DMS114 treated with DMSO at 0.1 percent for 48 hours (cell line): ENCODE measurements at regions not wholly inside any gene's neighbourhood (a gene's known extent, or its start where the extent isn't known, plus 50 kb on each side); places are given as distances from the start of the nearest gene placed in this dataset.

Source experiments
- DNase-seq: peaks from one replicate; lab custom pipeline; 2025; ENCODE audit not compliant: unreplicated experiment; lab: John Stamatoyannopoulos, UW

DNA sequence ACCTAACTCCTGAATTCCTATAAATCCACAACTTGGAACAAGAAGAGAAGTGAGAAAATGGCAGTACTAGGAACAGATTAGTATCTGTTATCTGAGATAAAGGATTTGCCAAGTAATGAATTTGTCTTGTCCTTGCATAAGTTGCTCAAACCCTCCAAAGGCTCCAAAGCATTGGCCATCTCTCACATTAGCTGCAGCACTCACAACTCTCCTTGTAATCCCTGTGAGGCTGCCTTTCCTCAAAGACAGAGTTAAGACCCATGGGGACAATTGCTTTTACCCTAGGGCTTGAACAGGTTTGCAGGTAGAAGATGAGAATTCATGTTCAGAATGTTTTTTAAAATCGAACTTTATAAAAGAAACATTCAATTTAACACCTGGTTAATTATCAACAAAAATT lies 1702.2 kb downstream of the EFNB2 start:
- no peak for DNase-seq

DNA sequence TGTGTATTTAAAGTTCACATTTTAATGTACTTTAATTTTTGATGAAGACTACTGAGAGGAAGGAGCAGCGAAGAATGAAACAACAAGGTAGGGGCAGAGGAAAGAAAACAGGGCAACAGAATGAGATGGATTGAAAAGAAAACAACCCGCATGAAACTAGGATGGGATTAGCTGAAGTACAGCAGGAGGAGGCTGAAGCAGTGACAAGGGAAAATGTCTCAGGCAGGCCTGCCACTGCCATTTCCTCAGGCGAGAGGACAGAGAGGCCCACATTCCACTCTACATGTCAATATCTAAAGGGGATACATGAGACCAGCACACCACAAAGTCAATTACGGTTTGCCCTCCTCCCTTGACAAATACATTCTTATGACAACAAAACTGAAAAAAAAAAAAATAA lies 1703.2 kb downstream of the EFNB2 start:
- no peak for DNase-seq

DNA sequence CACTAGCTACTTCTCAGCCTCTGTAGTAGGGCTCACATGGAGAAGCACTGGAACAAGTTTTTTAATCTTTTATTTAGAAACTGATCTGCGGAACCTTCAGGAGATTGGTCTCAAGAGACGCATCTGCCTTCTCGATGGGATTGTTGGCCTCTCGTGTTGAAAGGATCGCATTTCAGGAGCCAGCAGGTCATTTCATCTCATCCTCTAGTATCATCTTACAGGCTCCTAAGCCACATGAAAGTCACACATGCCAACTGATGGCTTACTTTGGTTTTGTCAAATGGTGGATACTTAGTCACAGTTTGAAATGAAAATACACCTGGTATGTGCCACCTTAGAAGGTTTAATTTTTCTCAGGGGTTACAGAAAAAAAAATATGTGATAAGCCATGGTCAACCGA lies 1703.6 kb downstream of the EFNB2 start:
- no peak for DNase-seq

DNA sequence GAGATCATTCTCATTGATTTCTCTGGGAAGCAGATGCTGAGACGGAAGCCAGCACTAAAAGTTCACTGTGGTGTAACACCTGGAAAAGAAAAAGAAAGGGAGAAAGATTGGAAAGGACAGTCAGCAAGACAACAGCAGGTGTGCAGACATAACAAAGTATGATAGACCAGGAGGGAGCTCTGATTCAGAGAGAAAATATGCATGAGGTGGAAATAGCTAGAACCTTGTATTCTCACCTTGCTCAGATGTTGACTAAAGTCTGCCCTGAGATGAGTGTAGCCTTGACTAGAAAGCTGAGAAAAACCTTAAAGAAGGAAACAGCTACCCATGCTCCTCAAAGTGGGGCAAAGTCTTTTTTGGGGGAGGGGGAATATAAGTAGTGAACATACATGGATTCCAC lies 1711.8 kb downstream of the EFNB2 start:
- DNase-seq, result no peak

DNA sequence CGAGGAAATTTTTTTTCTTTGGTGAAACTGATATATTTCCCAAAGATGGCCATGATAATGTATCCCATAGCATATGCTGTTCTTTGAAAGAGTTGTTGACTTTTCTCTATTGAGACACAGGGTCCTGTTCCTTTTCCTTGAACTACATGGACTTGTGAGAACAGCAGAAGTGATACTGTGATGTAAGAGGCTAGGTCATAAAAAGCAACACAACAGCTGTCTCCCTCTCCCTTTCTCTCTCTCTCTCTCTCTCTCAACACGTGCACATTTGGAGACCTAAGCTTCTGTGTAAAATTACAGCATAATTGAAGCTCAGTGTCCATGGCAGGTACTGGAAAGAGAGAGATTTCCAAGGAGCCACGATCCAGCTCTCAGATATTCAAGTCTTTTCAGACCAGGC lies 1712.4 kb downstream of the EFNB2 start:
- DNase-seq, result no peak

DNA sequence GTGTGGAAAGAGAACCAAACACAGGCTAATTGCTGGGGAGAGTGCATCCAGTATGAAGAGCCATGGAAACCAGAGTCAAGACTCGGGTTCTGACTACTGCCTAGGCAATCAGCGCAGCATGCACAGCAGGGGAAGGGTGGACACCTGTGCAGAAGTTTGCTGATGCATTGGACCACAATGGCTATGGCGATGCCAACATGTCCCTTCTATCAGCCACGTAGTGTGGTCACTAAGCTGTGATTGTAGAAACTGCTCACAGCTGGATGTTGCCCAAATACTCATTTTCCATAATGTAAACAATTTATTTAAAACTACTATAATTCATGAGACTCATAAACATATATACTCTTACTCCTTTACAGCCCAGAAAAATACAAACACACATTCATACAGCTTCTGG lies 1718.2 kb downstream of the EFNB2 start:
- no peak for DNase-seq

DNA sequence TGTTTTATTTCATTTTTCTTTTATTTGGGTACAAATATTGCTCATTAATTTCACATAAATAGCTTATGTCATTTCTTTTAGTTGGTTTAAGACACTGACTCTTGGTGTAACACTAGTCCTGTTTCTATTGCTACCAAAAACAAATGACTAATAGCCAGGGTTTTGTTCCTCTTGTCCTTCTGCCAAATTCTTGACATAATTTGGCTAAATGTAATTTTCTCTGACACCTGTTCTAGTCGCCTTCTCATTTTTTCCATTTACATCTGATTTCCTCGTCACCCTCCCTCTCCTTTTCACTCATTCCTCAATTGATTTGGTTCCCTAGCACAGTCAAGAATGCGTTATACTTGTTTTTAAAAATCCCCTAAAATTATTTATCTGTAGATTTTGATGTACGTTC lies 1718.7 kb downstream of the EFNB2 start:
- no peak for DNase-seq

DNA sequence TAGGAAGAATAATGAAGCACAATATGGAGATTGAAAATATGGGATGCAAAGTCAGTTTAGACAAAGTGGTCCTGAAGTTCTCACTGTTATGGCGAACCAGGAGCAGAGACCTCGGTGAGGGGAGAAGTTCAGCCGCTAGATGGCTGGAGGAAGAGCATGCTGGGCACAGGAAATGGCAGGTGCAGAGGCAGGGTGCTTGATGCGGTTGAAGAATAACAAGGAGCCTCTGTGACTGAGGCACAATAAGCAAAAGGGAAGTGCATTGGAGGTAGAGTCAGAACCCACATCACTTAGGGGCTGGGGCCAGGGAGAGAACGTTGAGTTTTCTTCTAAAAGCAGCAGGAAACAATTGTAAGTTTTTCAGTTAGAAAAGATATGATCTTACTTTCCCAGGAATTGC lies 1725.2 kb downstream of the EFNB2 start:
- no peak for DNase-seq

DNA sequence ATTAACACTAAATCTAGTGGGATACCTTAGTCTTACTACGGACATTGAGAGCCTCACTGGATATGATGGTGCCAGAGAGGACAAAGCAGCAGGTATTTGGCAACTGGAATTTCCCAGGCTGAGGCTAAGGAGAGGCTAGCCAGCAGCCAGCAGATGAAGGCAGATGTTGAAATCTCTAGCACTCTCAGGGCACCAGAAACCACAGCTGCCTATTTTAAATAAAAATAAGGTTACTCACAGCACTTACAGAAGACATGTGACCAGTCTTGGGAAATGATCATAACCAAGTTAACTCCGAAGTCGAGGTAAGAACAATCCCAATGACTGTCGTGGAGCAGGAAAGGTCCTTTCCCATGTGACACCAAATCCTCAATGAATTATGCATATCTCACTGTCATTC lies 1726.0 kb downstream of the EFNB2 start:
- DNase-seq, result no peak

DNA sequence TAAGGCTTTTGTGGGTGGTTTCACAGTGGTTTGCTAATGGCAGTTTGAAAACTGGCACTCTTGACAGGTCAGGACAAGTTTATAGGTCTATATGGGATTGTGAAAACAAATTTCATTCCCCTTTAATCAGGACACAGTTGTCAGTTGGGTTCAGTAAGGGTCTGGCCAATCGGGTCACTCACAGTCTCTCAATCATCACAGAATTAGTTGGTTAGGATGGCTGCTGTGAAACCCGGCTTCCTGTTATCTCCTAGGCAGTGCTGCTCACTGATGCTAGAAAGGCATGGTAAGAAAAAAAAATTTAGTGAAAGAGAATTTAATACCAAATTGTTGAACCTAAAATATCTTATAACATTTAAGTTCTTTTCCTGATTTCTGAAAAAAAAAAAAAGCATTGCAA lies 1730.1 kb downstream of the EFNB2 start:
- no peak for DNase-seq

DNA sequence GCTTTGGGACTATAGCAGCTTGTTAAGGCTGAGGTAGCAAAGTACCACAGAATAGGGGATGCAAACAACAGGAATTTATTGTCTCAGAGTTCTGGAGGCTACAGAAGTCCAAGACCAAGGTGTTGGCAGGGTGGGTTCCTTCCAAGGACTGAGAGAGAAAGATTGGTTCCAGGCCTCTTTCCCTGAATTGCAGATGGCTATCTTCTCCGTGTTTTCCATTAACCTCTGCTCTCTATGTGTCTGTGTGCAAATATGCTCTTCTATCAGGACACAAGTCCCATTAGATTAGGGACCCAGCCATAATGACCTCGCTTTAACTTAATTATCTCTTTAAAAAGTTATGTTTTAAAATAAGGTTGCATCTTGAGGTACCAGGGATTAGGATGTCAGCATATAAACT lies 1732.9 kb upstream of the SLC10A2 start:
- DNase-seq, result no peak

DNA sequence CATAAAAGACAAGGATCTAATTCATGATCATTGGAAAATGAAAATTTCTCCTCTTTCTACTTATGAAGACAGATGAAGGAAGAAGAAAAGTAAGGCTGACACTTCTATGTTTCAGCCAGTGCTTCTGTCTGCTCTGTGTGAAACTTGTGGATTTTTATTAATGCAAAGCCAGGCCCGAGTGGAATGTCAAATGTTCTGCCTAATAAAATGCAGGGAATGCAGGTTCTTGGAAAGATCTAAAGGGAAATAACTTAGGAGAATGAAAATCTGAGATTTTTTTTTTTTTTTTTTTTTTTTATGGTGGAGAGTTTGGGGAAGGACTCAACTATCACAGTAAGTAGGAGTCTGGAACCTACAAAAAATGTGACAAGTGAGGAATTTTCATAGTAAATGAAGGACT lies 1732.3 kb upstream of the SLC10A2 start:
- no peak for DNase-seq

DNA sequence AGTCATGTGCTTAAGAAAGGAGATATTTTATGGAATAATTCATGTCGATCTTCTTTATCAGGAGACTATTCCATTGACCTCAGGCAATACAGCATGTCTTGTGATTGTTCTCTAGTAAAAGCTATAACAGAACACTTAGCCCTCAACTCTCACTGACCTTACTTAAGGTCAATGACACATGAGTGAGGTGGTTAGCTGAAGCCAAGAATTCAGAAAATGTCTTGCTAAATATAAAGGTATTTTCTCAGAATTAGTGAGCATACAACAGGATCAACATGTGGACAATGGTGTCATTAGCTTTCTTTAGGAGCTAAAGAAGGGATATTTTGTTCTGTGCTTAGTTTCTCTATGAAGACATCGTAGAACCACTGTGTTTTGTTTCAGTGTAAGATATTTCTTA lies 1730.4 kb upstream of the SLC10A2 start:
- DNase-seq, result no peak

DNA sequence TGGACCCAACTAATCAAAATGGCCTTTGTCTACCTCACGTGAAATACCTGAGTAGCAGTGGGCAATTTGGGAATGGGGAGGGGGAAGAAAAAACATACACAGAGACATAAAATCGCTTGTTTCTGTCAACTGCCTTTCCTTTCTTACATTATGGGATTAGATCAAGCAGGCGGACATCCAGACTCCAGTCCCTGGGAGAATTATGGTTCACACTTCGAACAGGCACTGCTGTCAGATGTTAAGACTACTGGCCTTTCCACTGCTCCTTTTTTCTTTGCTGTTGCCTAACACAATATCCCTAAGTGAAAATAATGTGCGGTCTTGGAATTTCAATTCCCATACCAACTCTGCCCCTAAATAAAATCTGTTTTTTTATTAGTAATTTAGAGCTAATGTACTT lies 1719.7 kb upstream of the SLC10A2 start:
- DNase-seq, result no peak

DNA sequence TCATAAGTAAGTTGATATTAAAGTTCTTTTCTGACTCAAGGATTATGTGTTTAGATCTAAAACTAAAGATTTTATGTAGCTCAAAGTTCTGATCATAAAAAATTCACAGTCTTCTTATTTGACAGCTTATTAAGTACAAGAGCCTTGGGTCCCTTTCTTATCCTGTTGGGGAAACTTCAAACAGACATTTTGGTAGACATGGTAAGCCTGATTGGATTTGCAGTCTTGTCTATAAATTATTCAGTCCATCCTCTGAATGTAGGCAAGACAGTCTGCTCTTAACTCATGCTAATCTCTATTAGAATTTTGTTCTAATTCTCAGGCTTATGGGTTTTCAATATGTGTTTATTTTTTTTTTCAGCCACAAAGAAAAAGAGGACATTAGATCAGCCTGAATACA lies 1718.7 kb upstream of the SLC10A2 start:
- no peak for DNase-seq

DNA sequence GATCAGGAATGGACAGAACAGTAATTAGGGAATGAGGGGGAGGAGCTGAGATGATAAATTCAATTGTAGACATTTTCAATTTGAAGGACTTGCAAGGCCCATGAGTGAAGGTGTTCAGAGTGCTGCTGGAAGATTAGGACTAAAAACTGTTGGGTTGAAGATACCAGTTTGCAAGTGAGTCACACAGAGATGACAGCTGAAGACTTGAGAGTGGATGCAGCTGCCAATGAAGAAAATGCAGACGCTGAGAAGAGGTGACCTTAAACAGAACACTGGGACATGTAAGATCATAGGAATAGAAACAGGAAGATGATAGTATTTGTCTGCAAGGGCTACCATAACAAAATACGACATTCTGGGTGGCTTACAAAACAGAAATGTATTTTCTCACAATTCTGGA lies 1716.5 kb upstream of the SLC10A2 start:
- no peak for DNase-seq

DNA sequence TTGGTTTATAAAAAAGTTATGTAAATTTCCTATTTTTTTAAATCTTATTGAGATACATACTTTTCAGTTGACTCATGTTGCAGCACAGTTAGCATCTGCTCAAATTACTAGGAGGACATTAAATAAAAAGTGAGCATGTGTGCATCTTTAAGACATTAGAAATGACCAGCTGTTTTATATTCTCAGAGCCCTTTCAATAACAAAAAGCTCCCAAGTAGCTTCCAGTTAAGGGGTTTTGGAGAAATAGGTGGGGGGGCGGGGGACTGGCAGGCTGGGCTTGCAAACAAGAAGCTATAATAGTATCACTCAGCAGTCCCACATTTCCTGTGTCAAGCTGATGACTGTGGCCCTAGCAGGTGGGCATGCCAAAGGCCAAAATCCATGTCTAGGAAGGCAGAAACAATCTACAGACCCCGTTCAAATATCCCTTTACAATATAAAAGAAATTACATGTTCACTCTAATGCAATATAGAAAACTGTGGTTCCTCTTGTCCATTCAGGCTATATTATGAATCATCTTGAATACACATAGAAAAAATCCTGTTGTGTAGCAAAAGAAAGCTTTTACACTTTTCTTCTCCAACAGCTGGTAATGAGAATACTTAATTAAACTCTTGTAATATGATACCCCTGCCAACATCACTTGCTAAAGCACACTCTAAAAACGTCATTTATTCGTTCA lies 1713.2 kb upstream of the SLC10A2 start:
- DNase-seq, result no peak

DNA sequence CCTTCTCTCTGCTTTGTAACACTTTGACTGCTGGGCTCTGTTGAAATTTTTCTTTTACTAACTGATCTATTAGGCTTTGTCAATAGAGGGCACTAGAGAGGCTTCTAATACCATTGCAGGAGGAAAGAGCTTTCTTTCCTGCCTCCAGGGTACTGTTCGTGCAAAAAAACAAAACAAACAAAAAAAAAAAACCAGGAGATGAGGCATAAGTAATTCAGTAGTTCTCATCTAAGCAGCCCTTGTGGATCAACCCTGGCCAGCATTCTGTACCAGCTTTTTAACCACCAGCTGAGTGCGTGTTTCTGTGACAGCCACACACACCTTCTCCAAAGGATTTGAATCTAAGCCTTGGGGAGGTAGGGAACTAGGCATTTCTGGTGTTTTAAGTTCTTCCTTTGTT lies 1707.6 kb upstream of the SLC10A2 start:
- peak; percentile 47 for DNase-seq

DNA sequence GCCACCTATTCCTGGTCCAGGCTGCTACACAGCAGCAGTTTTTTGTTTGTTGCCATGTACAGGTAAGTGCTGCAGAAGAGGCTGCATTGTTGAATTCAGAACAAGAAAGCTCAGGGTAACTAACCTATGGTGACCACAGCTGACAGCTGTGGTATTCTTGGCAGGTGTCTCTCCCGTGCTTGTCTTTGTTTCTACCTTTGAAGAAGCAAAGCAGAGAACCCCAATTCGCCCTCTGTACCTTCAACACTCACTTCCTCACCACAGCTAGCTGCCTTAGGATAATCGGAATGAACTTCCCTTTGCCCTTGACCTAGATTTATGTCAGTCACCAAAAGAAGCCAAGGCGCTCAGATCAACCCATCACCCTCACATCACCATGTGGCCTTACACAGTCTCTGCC lies 1703.3 kb upstream of the SLC10A2 start:
- no peak for DNase-seq

DNA sequence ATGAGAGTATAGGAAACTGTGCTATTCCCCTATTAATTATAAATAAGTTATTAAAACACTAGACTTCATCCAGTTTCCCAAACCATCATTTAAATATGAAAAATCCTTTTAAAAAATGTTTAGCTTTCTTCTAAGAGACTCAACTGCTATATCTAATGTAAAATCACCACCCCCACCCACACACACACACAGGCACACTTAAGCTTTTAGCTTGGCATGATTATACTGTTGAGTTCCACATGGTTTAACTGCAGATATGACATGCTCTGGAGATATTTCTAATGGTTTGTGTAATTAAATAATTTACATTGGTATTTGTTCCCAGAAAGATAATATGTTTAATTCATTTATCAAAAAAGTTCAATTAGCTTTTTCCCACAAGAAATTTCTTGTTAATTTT lies 1700.1 kb upstream of the SLC10A2 start:
- no peak for DNase-seq

DNA sequence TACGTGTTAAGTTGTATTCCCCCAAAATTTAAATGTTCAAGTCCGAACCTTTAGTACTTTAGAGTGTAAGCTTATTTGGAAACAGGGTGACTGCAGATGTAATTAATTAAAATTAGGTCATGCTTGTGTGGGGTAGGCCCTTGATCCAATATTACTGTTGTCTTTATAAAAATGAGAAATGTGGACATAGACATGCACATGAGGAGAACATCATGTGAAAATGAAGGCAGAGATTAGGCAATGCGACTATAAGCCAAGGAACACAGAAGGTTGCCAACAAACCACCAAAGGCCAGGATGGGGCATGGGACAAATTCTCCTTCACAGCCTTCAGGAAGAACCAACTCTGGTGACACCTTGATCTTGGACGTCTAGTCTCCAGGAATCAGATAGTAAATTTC lies 1698.4 kb upstream of the SLC10A2 start:
- no peak for DNase-seq

DNA sequence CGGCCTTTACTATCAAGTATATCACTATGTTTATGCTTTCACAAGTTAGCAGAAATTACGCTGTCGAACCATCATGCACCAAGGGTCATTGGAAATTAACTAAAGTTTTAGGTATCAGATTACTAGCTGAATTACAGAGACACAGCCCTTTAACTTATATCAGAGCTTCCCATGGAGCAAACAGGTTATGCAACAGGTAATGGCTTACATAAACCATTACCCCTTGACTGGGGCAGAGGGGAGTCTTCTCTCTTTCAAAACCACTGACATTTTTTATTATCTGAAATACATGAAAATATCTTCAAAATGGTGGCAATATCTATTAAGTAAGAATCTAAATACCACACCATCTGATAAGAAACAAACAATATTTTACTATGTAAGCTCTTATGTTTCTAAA lies 1692.9 kb upstream of the SLC10A2 start:
- no peak for DNase-seq

DNA sequence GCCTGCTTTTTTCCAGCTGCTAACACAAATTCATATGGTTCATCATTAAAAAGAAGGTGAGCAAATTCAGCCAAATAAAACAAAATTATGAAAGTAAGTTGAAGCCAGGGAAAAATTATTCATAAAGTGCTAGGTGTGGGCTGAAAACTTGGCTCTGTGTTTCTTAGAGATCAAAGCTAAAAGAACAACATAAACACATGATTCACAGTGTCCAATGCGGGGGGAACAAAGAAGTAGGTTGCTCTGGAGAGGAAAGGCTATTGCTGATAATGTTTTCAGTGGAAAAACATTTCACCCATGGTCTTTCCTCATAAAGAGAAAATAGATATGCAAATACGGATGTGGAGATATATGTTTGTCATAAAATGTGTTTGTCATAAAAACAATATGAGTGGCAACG lies 1691.5 kb upstream of the SLC10A2 start:
- no peak for DNase-seq

DNA sequence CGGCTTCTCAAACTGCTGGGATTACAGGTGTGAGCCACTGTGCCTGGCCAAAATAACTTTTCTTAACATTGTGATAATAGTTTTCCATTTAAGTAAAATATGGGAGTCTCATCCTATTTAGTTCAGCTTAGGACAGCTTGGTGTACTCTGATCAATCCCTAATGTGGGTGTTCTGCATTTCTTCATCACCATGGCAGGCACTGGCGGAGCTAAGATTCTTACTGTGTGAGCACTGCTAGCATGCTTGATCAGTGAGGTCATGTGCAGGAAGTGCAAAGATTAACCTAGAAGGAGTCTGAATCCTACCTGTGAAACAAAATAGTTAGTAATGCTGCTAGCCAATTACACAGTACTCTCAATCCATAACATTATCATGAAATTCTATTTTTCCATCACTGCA lies 1684.2 kb upstream of the SLC10A2 start:
- no peak for DNase-seq
